ENCODE measurements at regions not wholly inside any gene's neighbourhood (a gene's known extent, or its start where the extent isn't known, plus 50 kb on each side); places are given as distances from the start of the nearest gene placed in this dataset.
A peak's percentile ranks its signal among the peaks of the same experiment; 100 is the strongest.

GRCh38 chr7:36088553-36088952 lies 64.5 kb upstream of the EEPD1 start:
- H3K36me3 ChIP-seq: no peaks in the 10 kb centered on the region
- H3K4me3 ChIP-seq: no peak overlapping the region
- peaks cover 0 to 10% (median 0%) of the 10 kb centered on the region in 6 donors for H3K4me1 ChIP-seq
- TF ChIP-seq CTCF (IDR thresholded peaks at IDR 0.05 in 8 of 11, conservative IDR thresholded peaks at IDR 0.05 in 3 of 11) (no peak), POLR2AphosphoS5 (IDR thresholded peaks at IDR 0.05) (no peak), POLR2A (IDR thresholded peaks at IDR 0.05) (no peak)
- DNase-seq: no peak
- H3K27ac ChIP-seq: no peak overlapping the region
- H3K27me3 ChIP-seq (replicated peaks in 1 of 7): no peaks in the 10 kb centered on the region
- WGBS, 5 donors: 82 to 88% (median 85%) methylated on average over 2 of the region's 2 CpGs
- intact Hi-C loops (cut with DNase I; ENCODE audit: low total_unique reads): no loop called here
- H3K9me3 ChIP-seq: peaks cover 0 to 11% (median 3%) of the 10 kb centered on the region in 8 donors

GRCh38 chr7:36088966-36089365 lies 64.1 kb upstream of the EEPD1 start:
- no peak for DNase-seq

GRCh38 chr7:36090976-36091873 lies 61.8 kb upstream of the EEPD1 start:
- peaks cover 0 to 11% (median 3%) of the 10 kb centered on the region in 8 donors for H3K9me3 ChIP-seq
- no peak overlapping the region for H3K4me3 ChIP-seq
- no peak for DNase-seq
- no peaks in the 10 kb centered on the region for H3K27me3 ChIP-seq (replicated peaks in 1 of 7)
- peak overlapping the region in 5 of 8 donors; percentile 29 to 67 (median 58) for H3K27ac ChIP-seq
- WGBS, 5 donors: 87 to 93% (median 88%) methylated on average over 9 of the region's 9 CpGs
- peaks cover 0 to 13% (median 0%) of the 10 kb centered on the region in 6 donors for H3K4me1 ChIP-seq
- H3K36me3 ChIP-seq: no peaks in the 10 kb centered on the region
- TF ChIP-seq POLR2A (IDR thresholded peaks at IDR 0.05): no peak
- TF ChIP-seq POLR2AphosphoS5 (IDR thresholded peaks at IDR 0.05): no peak
- no peak for TF ChIP-seq CTCF (IDR thresholded peaks at IDR 0.05 in 8 of 11, conservative IDR thresholded peaks at IDR 0.05 in 3 of 11)
- intact Hi-C loops (cut with DNase I; ENCODE audit: low total_unique reads): no loop called here

More at GRCh38 chr7:36088966-36089365, 64.1 kb upstream of the EEPD1 start:
- Histone ChIP-seq H3K27me3 (replicated peaks in 1 of 7) (no peaks in the 10 kb centered on the region), H3K27ac (no peak overlapping the region), H3K9me3 (peaks cover 0 to 11% (median 3%) of the 10 kb centered on the region in 8 donors), H3K4me1 (peaks cover 0 to 10% (median 0%) of the 10 kb centered on the region in 6 donors), H3K4me3 (no peak overlapping the region), H3K36me3 (no peaks in the 10 kb centered on the region)
- intact Hi-C loops (cut with DNase I; ENCODE audit: low total_unique reads): no loop called here
- TF ChIP-seq POLR2AphosphoS5 (IDR thresholded peaks at IDR 0.05) (no peak), POLR2A (IDR thresholded peaks at IDR 0.05) (no peak), CTCF (IDR thresholded peaks at IDR 0.05 in 8 of 11, conservative IDR thresholded peaks at IDR 0.05 in 3 of 11) (no peak)
- WGBS, 5 donors: 32 to 93% (median 33%) methylated on average over 3 of the region's 3 CpGs

GRCh38 chr7:36091874-36092176 lies 61.2 kb upstream of the EEPD1 start:
- H3K36me3 ChIP-seq: no peaks in the 10 kb centered on the region
- 75 to 91% (median 83%) methylated on average over 2 of the region's 2 CpGs for WGBS, 5 donors
- intact Hi-C loops (cut with DNase I; ENCODE audit: low total_unique reads): no loop called here

More at GRCh38 chr7:36091874-36092176, 61.2 kb upstream of the EEPD1 start:
- DNase-seq: no peak
- peak overlapping the region in 6 of 8 donors; percentile 29 to 67 (median 52) for H3K27ac ChIP-seq
- peaks cover 0 to 18% (median 0%) of the 10 kb centered on the region in 6 donors for H3K4me1 ChIP-seq
- no peak overlapping the region for H3K4me3 ChIP-seq
- no peaks in the 10 kb centered on the region for H3K27me3 ChIP-seq (replicated peaks in 1 of 7)
- H3K9me3 ChIP-seq: peaks cover 0 to 11% (median 3%) of the 10 kb centered on the region in 8 donors
- TF ChIP-seq CTCF (IDR thresholded peaks at IDR 0.05 in 8 of 11, conservative IDR thresholded peaks at IDR 0.05 in 3 of 11) (no peak), POLR2A (IDR thresholded peaks at IDR 0.05) (no peak), POLR2AphosphoS5 (IDR thresholded peaks at IDR 0.05) (no peak)

Measured in spleen (tissue), 11 donors.